ENCODE measurements at regions not wholly inside any gene's neighbourhood (a gene's known extent, or its start where the extent isn't known, plus 50 kb on each side); places are given as distances from the start of the nearest gene placed in this dataset.

DNA sequence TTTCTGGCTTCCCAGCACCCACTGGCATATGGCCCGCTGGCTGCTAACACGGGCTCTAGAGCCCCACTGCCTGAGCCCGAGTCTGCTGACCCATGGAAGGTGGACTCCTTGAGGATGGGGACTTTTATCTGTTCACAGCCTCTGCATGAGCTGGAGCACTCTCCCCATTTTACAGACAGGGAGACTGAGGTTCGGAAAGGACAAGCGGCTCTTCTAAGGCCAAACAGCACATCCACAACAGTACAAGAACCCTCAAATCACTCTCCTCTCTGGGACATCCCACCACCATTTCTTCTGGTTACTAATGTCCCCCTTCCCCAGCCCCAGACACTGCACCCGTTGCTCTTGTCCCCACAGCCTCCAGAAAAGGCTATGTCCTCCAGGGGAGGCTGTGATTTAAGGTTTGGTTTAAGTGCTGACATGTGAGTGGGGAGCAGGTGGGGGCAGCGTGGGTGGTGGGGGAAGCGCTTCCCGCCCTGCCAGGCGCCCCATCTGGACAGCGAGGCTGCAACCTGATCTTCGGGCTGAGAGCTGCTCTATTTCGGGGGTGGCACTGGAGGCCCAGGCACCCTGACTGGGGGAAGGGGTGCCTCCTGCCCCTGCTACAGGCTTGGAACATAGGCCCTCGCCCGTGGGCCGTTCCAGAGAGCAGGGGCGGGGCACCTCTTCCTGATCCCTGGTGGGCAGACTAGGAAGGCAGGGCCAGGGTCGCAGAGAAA is 104.8 kb upstream of the WNT4 start:
- Mint-ChIP-seq H3K4me1 (no peaks in the 10 kb centered on the region), H3K27me3 (ENCODE audit: low read depth in 3 of 3) (peaks cover 6 to 17% (median 13%) of the 10 kb centered on the region in 3 donors), H3K4me3 (no peak overlapping the region), H3K36me3 (no peaks in the 10 kb centered on the region), H3K27ac (no peak overlapping the region), H3K9me3 (peaks cover 0 to 3% (median 0%) of the 10 kb centered on the region in 7 donors)
- H4K20me1 ChIP-seq (ENCODE audit: insufficient read depth, low read length) = no peaks in the 10 kb centered on the region
- no peak overlapping the region for H2AFZ ChIP-seq (ENCODE audit: insufficient read depth, low read depth, low read length, poor library complexity, severe bottlenecking)
- no peaks in the 10 kb centered on the region for H3K4me1 ChIP-seq (ENCODE audit: control insufficient read depth in 1 of 2, insufficient read depth in 2 of 2, low read length in 2 of 2)
- DNase-seq = no peak
- H3K27me3 ChIP-seq (ENCODE audit: control insufficient read depth in 2 of 2, insufficient read depth in 2 of 2, low read length in 2 of 2) = no peaks in the 10 kb centered on the region
- TF ChIP-seq, protein P1, sequence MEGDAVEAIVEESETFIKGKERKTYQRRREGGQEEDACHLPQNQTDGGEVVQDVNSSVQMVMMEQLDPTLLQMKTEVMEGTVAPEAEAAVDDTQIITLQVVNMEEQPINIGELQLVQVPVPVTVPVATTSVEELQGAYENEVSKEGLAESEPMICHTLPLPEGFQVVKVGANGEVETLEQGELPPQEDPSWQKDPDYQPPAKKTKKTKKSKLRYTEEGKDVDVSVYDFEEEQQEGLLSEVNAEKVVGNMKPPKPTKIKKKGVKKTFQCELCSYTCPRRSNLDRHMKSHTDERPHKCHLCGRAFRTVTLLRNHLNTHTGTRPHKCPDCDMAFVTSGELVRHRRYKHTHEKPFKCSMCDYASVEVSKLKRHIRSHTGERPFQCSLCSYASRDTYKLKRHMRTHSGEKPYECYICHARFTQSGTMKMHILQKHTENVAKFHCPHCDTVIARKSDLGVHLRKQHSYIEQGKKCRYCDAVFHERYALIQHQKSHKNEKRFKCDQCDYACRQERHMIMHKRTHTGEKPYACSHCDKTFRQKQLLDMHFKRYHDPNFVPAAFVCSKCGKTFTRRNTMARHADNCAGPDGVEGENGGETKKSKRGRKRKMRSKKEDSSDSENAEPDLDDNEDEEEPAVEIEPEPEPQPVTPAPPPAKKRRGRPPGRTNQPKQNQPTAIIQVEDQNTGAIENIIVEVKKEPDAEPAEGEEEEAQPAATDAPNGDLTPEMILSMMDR (IDR thresholded peaks at IDR 0.05) = no peak
- 65% methylated on average over 13 of the region's 18 CpGs for WGBS (ENCODE audit: insufficient coverage)
- no peaks in the 10 kb centered on the region for H3K9me3 ChIP-seq (replicated peaks in 1 of 2; ENCODE audit: control insufficient read depth in 1 of 2, insufficient read depth in 1 of 2, low read length in 2 of 2)
- H3K79me2 ChIP-seq (ENCODE audit: insufficient read depth, low read length) = no peaks in the 10 kb centered on the region
- intact Hi-C loops (cut with micrococcal nuclease) = no loop called here
- H3K9ac ChIP-seq (ENCODE audit: insufficient read depth, low read length, poor library complexity, severe bottlenecking) = no peak overlapping the region
- H3K4me3 ChIP-seq (replicated peaks in 1 of 3; ENCODE audit: low read depth in 2 of 3, low read length in 3 of 3) = no peak overlapping the region
- no peaks in the 10 kb centered on the region for H3K36me3 ChIP-seq (replicated peaks in 1 of 2; ENCODE audit: control insufficient read depth in 1 of 2, insufficient read depth in 2 of 2, low read length in 2 of 2)
- H3K27ac ChIP-seq (ENCODE audit: low read depth in 1 of 2, low read length in 2 of 2) = no peak overlapping the region
- H3K4me2 ChIP-seq (replicated peaks; ENCODE audit: extremely low read depth, low read length, poor library complexity, severe bottlenecking) = no peak overlapping the region

DNA sequence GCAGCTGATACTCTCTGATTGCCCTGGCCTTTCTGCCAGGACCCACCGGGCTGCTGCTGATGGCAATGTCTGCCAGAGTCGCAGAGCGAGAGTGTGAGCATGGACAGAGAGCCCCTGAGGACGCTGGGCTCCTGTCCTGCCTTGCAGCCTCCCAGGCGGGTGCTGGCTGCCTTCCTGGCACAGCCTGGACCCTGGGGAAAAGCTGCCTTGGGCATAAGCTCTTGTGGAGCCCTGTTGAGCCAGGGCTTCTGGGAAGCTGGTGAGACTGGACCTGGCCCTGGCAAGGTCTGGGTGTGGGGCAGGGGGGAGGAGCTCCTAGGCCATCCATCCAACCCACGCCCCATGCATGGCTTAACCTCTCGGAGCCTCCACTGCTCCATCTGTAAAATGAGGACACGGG is 105.8 kb upstream of the WNT4 start:
- Histone ChIP-seq H3K27me3 (ENCODE audit: control insufficient read depth in 2 of 2, insufficient read depth in 2 of 2, low read length in 2 of 2) (no peaks in the 10 kb centered on the region), H4K20me1 (ENCODE audit: insufficient read depth, low read length) (no peaks in the 10 kb centered on the region), H3K4me2 (replicated peaks; ENCODE audit: extremely low read depth, low read length, poor library complexity, severe bottlenecking) (no peak overlapping the region), H3K79me2 (ENCODE audit: insufficient read depth, low read length) (no peaks in the 10 kb centered on the region), H3K9ac (ENCODE audit: insufficient read depth, low read length, poor library complexity, severe bottlenecking) (no peak overlapping the region), H3K9me3 (replicated peaks in 1 of 2; ENCODE audit: control insufficient read depth in 1 of 2, insufficient read depth in 1 of 2, low read length in 2 of 2) (no peaks in the 10 kb centered on the region), H3K36me3 (replicated peaks in 1 of 2; ENCODE audit: control insufficient read depth in 1 of 2, insufficient read depth in 2 of 2, low read length in 2 of 2) (no peaks in the 10 kb centered on the region), H3K4me1 (ENCODE audit: control insufficient read depth in 1 of 2, insufficient read depth in 2 of 2, low read length in 2 of 2) (no peaks in the 10 kb centered on the region), H3K4me3 (replicated peaks in 1 of 3; ENCODE audit: low read depth in 2 of 3, low read length in 3 of 3) (no peak overlapping the region), H2AFZ (ENCODE audit: insufficient read depth, low read depth, low read length, poor library complexity, severe bottlenecking) (no peak overlapping the region), H3K27ac (ENCODE audit: low read depth in 1 of 2, low read length in 2 of 2) (no peak overlapping the region)
- peaks cover 0 to 3% (median 0%) of the 10 kb centered on the region in 7 donors for H3K9me3 Mint-ChIP-seq
- no peak overlapping the region for H3K27ac Mint-ChIP-seq
- DNase-seq = no peak
- H3K27me3 Mint-ChIP-seq (ENCODE audit: low read depth in 3 of 3) = peaks cover 4 to 15% (median 14%) of the 10 kb centered on the region in 3 donors
- H3K4me1 Mint-ChIP-seq = peaks cover 4% of the 10 kb centered on the region
- H3K36me3 Mint-ChIP-seq = no peaks in the 10 kb centered on the region
- no peak overlapping the region for H3K4me3 Mint-ChIP-seq
- WGBS (ENCODE audit: insufficient coverage) = 91% methylated on average over 8 of the region's 8 CpGs
- intact Hi-C loops (cut with micrococcal nuclease) = no loop called here
- TF ChIP-seq, protein P1 (IDR thresholded peaks at IDR 0.05) = no peak

All from CD14-positive monocyte (primary cell).